IPS-NIHi7 (cell line): ENCODE measurements at regions not wholly inside any gene's neighbourhood (a gene's known extent, or its start where the extent isn't known, plus 50 kb on each side); places are given as distances from the start of the nearest gene placed in this dataset.
"Not testable (repeated sequence)": the region's sequence is repeated elsewhere in the genome, so short reads cannot be mapped to it uniquely, and the experiment has no call there.

Experiments
- DNase-seq: peaks from one replicate; pipeline ENCODE4 v3.0.0; 2012; ENCODE audit warnings: mixed read lengths; ENCODE audit errors: extremely low spot score

DNA sequence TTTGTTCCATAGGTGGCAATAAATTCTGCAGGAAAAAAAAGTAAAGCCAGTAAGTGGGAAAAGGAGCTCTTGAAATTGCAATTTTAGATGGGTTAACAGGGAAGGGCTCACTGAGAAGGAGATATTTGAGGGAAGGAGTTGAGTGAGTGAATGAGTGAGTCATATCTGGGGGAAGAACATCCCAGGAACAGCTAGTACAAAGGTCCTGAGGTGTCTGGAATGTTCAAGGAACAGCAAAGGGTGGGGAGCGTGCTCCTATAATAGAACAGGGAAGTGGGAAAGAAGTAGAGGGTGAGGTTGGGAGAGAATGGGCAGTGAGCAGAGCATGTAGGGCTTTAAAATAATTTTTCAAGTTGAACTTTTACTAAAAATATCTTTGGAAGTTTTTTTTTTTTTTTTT is 68.0 kb upstream of the PSME4 start:
- DNase-seq: no peak

DNA sequence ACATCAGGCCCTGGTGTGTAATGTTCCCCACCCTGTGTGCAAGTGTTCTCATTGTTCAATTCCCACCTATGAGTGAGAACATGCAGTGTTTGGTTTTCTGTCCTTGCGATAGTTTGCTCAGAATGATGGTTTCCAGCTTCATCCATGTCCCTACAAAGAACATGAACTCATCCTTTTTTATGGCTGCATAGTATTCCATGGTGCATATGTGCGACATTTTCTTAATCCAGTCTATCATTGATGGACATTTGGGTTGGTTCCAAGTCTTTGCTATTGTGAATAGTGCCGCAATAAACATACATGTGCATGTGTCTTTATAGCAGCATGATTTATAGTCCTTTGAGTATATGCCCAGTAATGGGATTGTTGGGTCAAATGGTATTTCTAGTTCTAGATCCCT is 60.5 kb upstream of the PSME4 start:
- not testable (repeated sequence) for DNase-seq

DNA sequence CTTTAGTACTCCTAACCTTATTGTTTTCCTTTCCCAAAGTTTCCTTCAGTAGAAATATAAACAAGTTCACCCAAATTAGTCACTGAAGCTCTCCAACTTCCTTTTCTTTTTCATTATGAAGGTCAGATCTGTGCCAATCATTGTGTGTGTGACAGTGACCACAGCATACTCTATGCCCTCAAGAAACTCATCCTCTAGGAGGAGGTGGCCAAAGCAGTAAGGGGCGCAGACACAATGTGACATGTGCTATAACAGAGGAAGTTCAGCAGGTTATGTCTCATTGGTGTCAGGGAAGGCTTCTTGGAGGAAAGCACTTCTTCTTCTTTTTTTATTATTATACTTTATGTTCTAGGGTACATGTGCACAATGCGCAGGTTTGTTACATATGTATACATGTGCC is 60.0 kb upstream of the PSME4 start:
- no peak for DNase-seq

DNA sequence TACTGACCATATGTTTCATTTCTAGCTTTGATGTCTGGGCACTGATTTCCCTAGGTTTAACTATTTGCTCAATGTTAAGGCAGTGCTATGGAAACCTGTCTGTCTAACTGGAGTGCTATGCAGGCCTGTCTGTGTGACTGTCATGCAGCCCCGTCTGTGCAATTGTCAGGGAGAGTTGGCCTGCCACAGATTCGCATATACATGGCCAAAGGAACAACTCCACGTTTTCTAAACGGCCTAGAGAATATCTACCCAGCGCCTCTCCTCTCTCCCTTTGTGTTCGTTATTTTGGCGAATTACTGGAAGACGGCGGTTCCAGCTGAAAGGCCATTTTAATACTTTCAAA is 59.6 kb upstream of the PSME4 start:
- no peak for DNase-seq

DNA sequence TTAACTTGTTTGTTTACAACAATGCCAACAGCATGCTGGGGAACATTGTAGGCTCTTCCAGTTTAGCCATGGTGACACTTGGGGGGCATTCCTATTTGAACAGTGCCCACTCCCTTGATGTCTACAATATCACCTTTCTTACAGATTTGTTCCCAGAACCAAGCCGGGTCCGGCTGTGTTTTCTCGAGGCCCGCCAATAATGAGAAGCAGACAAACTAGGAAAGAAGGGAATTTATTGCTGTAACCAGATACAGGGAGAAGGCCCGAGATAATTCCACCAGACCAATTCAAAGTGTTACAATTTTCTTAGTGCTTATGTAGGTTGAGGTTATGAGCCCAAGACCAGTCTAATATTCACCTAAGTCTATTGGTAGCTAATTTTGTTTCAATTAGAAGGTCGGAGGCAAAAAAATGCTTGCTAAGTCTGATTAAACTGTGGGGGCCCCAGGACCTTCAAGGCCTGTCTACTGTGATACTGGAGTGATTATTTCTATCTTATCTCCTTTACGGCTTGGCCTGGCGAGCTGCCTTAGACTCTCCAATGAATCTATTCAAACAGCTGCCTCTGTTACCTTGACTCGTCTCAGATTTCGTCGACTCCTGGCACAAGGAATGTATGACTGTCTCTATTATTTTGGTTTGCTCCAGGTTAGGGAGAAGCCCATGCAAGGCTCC is 59.1 kb upstream of the PSME4 start:
- no peak for DNase-seq

DNA sequence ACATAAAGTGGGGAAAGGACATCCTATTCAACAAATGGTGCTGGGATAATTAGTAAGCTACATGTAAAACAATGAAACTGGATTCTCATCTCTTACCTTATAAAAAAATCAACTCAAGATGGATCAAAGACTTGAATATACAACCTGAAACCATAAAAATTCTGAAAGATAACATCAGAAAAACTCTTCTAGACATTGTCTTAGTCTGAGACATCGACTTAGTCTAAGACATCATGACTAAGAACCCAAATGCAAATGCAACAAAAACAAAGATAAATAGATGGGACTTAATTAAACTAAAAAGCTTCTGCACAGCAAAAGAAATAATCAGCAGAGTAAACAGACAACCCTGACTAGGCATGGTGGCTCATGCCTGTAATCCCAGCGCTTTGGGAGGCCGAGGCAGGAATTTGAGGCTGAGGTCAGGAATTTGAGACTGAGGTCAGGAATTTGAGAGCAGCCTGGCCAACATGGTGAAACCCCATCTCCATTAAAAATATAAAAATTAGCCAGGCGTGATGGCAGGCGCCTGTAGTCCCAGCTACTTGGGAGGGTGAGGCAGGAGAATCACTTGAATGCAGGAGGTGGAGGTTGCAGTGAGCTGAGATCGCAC is 54.8 kb upstream of the PSME4 start:
- not testable (repeated sequence) for DNase-seq

DNA sequence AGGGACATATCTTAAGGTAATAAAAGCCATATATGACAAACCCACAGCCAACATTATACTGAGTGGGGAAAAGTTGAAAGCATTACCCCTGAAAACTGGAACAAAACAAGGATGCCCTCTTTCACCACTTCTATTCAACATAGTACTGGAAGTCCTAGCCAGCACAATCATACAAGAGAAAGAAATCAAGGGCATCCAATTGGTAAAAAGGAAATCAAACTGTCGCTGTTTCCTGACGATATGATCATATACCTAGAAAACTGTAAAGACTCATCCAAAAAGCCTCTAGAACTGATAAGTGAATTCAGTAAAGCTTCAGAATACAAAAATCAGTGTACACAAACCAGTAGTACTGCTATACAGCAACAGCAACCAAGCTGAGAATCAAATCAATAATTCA is 53.8 kb upstream of the PSME4 start:
- DNase-seq: no peak

DNA sequence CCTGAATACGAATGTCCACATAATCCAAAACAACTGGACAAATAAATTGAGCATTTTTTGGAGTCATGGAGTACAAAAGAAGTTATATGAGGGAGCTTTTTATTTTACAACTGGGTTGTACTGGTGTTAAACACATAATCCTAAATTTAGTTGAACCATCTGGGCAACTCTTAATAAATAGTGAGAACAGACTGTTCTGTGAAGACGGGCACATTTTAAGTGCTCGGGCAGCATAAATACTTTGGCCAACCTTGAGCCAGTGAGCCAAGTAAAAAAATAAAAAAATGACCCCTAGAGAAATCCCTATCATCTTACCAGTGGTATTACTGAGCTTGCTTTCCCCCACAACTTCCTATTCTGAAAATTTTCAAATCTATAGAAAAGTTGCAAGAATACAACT is 50.9 kb upstream of the PSME4 start:
- DNase-seq: no peak

DNA sequence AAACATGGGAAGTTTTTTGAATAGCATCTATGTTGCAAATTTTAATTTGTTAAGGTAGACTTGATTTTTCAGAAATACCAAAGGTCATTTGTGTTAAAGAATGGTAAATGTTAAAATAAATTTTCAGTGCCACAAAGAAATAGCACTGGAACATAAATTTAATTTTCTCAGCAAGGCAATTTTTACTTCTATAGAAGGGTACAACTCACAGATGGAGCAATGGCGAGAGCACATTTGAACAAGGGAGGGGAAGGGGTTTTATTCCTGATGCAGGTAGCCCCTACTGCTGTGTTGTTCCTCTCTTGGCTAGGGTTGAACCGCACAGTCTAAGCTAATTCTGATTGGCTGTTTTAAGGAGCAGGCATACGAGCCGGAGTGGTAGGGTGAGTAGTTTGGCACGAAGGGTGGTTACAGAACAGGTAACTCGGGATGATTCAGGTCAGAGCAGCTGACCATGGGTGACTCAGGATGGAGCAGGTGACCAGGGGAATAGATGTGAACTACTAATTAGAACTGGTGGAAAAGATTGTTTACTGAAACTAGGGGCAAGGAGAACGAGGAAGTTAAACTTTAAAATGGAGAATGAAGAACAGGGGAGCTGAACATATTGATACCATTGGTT is 50.1 kb upstream of the PSME4 start:
- no peak for DNase-seq
